HG02798 (cell line): ENCODE measurements at regions not wholly inside any gene's neighbourhood (a gene's known extent, or its start where the extent isn't known, plus 50 kb on each side); places are given as distances from the start of the nearest gene placed in this dataset.
"Not testable (repeated sequence)": the region's sequence is repeated elsewhere in the genome, so short reads cannot be mapped to it uniquely, and the experiment has no call there.

Experiments used
- ATAC-seq: cut with Tn5 transposase; IDR thresholded peaks from one replicate; pipeline ENCODE4 v1.9.1; 2021; ENCODE audit warnings: mild to moderate bottlenecking; ENCODE audit not compliant: unreplicated experiment, poor library complexity

GRCh38 chr12:74671421-74671820, 133.8 kb downstream of the ATXN7L3B start:
- ATAC-seq: no peak

GRCh38 chr12:74676955-74677354, 139.3 kb downstream of the ATXN7L3B start:
- ATAC-seq: not testable (repeated sequence)

- no peak for ATAC-seq
Observed at GRCh38 chr12:74685385-74685784, 147.8 kb downstream of the ATXN7L3B start.

GRCh38 chr12:74689071-74689655, 151.5 kb downstream of the ATXN7L3B start:
- ATAC-seq: peak; percentile 48

- ATAC-seq: no peak
Observed at GRCh38 chr12:74689929-74690328, 152.3 kb downstream of the ATXN7L3B start.

- ATAC-seq: no peak
Observed at GRCh38 chr12:74719447-74719846, 181.8 kb downstream of the ATXN7L3B start.

GRCh38 chr12:74722709-74723108, 185.1 kb downstream of the ATXN7L3B start:
- no peak for ATAC-seq

- no peak for ATAC-seq
Observed at GRCh38 chr12:74725154-74725553, 187.5 kb downstream of the ATXN7L3B start.

GRCh38 chr12:74728006-74728405, 190.4 kb downstream of the ATXN7L3B start:
- no peak for ATAC-seq

GRCh38 chr12:74732164-74732784, 194.6 kb downstream of the ATXN7L3B start:
- no peak for ATAC-seq

GRCh38 chr12:74732826-74733225, 195.2 kb downstream of the ATXN7L3B start:
- no peak for ATAC-seq

- ATAC-seq: no peak
Observed at GRCh38 chr12:74741112-74741511, 203.5 kb downstream of the ATXN7L3B start.

GRCh38 chr12:74747305-74747704, 209.7 kb downstream of the ATXN7L3B start:
- ATAC-seq: no peak

GRCh38 chr12:74751441-74751840, 213.8 kb downstream of the ATXN7L3B start:
- no peak for ATAC-seq

GRCh38 chr12:74752215-74752614, 214.6 kb downstream of the ATXN7L3B start:
- no peak for ATAC-seq

GRCh38 chr12:74770552-74770951, 232.9 kb downstream of the ATXN7L3B start:
- no peak for ATAC-seq

GRCh38 chr12:74775276-74775675, 237.6 kb downstream of the ATXN7L3B start:
- ATAC-seq: no peak

- no peak for ATAC-seq
Observed at GRCh38 chr12:74776378-74776777, 238.7 kb downstream of the ATXN7L3B start.

- no peak for ATAC-seq
Observed at GRCh38 chr12:74780182-74780849, 242.7 kb downstream of the ATXN7L3B start.

GRCh38 chr12:74780850-74781241, 243.2 kb downstream of the ATXN7L3B start:
- ATAC-seq: not testable (repeated sequence)

- ATAC-seq: no peak
Observed at GRCh38 chr12:74781991-74782485, 244.4 kb downstream of the ATXN7L3B start.

GRCh38 chr12:74790931-74791330, 253.3 kb downstream of the ATXN7L3B start:
- ATAC-seq: no peak
